ENCODE measurements at regions not wholly inside any gene's neighbourhood (a gene's known extent, or its start where the extent isn't known, plus 50 kb on each side); places are given as distances from the start of the nearest gene placed in this dataset.

DNA sequence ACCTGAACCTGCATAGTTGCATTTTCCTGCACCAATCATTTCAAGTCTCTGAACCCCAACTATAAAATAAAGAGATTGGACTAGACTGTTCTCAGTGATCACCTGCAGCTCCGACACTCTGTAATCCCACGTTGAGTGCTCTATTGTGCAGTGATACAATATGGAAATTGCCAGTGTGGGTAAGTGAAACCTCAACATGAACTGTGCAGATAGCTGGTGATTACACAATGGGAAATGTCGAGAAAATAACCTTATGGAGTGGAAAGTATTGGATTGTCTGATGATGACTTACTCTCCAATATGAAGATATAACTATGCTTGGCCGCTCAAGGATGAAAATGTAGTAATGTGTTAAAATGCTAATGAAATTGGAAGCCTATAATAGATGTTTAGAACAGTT is 293.1 kb upstream of the BRINP1 start:
- Histone ChIP-seq H3K9ac (ENCODE audit: insufficient read depth, low read length, poor library complexity, severe bottlenecking) (no peak overlapping the region), H3K4me2 (replicated peaks; ENCODE audit: extremely low read depth, low read length, poor library complexity, severe bottlenecking) (no peak overlapping the region), H3K9me3 (replicated peaks in 1 of 2; ENCODE audit: control insufficient read depth in 1 of 2, insufficient read depth in 1 of 2, low read length in 2 of 2) (no peaks in the 10 kb centered on the region), H4K20me1 (ENCODE audit: insufficient read depth, low read length) (no peaks in the 10 kb centered on the region), H2AFZ (ENCODE audit: insufficient read depth, low read depth, low read length, poor library complexity, severe bottlenecking) (no peak overlapping the region), H3K27ac (ENCODE audit: low read depth in 1 of 2, low read length in 2 of 2) (no peak overlapping the region), H3K4me3 (replicated peaks in 1 of 3; ENCODE audit: low read depth in 2 of 3, low read length in 3 of 3) (no peak overlapping the region), H3K36me3 (replicated peaks in 1 of 2; ENCODE audit: control insufficient read depth in 1 of 2, insufficient read depth in 2 of 2, low read length in 2 of 2) (no peaks in the 10 kb centered on the region), H3K27me3 (ENCODE audit: control insufficient read depth in 2 of 2, insufficient read depth in 2 of 2, low read length in 2 of 2) (no peaks in the 10 kb centered on the region), H3K4me1 (ENCODE audit: control insufficient read depth in 1 of 2, insufficient read depth in 2 of 2, low read length in 2 of 2) (no peaks in the 10 kb centered on the region), H3K79me2 (ENCODE audit: insufficient read depth, low read length) (no peaks in the 10 kb centered on the region)
- H3K4me1 Mint-ChIP-seq: no peaks in the 10 kb centered on the region
- H3K27me3 Mint-ChIP-seq (ENCODE audit: low read depth in 3 of 3): no peaks in the 10 kb centered on the region
- intact Hi-C loops (cut with micrococcal nuclease): no loop called here
- TF ChIP-seq, protein P1, sequence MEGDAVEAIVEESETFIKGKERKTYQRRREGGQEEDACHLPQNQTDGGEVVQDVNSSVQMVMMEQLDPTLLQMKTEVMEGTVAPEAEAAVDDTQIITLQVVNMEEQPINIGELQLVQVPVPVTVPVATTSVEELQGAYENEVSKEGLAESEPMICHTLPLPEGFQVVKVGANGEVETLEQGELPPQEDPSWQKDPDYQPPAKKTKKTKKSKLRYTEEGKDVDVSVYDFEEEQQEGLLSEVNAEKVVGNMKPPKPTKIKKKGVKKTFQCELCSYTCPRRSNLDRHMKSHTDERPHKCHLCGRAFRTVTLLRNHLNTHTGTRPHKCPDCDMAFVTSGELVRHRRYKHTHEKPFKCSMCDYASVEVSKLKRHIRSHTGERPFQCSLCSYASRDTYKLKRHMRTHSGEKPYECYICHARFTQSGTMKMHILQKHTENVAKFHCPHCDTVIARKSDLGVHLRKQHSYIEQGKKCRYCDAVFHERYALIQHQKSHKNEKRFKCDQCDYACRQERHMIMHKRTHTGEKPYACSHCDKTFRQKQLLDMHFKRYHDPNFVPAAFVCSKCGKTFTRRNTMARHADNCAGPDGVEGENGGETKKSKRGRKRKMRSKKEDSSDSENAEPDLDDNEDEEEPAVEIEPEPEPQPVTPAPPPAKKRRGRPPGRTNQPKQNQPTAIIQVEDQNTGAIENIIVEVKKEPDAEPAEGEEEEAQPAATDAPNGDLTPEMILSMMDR (IDR thresholded peaks at IDR 0.05): no peak
- no peaks in the 10 kb centered on the region for H3K36me3 Mint-ChIP-seq
- WGBS (ENCODE audit: insufficient coverage): 100% methylated on average over 2 of the region's 4 CpGs
- peaks cover 0 to 3% (median 0%) of the 10 kb centered on the region in 7 donors for H3K9me3 Mint-ChIP-seq
- H3K4me3 Mint-ChIP-seq: no peak overlapping the region
- no peak overlapping the region for H3K27ac Mint-ChIP-seq
- DNase-seq: no peak

DNA sequence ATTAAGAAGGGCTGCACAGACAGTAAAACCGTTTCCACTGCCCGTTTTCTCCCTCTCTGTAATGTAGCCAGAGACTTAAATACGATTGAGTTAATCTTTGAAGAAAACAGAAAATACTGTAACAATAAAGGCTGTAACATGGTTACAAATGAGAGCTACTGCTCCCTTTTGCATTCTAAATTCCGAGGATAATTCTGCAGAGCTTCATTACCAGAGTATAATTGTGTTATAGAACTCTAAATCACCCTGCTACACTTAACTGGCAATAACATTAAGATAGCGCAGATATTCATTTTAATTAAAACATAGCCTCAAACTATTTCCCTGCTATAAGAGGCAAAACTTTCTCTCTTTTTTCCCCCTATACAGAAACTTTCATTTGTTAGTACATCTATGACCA is 283.7 kb upstream of the BRINP1 start:
- Mint-ChIP-seq H3K9me3 (peaks cover 0 to 3% (median 1%) of the 10 kb centered on the region in 7 donors), H3K27ac (no peak overlapping the region), H3K27me3 (ENCODE audit: low read depth in 3 of 3) (no peaks in the 10 kb centered on the region), H3K4me1 (no peaks in the 10 kb centered on the region), H3K36me3 (no peaks in the 10 kb centered on the region), H3K4me3 (no peak overlapping the region)
- intact Hi-C loops (cut with micrococcal nuclease): no loop called here
- no peak overlapping the region for H3K9ac ChIP-seq (ENCODE audit: insufficient read depth, low read length, poor library complexity, severe bottlenecking)
- DNase-seq: no peak
- H4K20me1 ChIP-seq (ENCODE audit: insufficient read depth, low read length): no peaks in the 10 kb centered on the region
- H3K4me3 ChIP-seq (replicated peaks in 1 of 3; ENCODE audit: low read depth in 2 of 3, low read length in 3 of 3): no peak overlapping the region
- no peaks in the 10 kb centered on the region for H3K9me3 ChIP-seq (replicated peaks in 1 of 2; ENCODE audit: control insufficient read depth in 1 of 2, insufficient read depth in 1 of 2, low read length in 2 of 2)
- no peak overlapping the region for H3K4me2 ChIP-seq (replicated peaks; ENCODE audit: extremely low read depth, low read length, poor library complexity, severe bottlenecking)
- H2AFZ ChIP-seq (ENCODE audit: insufficient read depth, low read depth, low read length, poor library complexity, severe bottlenecking): no peak overlapping the region
- no peaks in the 10 kb centered on the region for H3K79me2 ChIP-seq (ENCODE audit: insufficient read depth, low read length)
- no peaks in the 10 kb centered on the region for H3K27me3 ChIP-seq (ENCODE audit: control insufficient read depth in 2 of 2, insufficient read depth in 2 of 2, low read length in 2 of 2)
- H3K27ac ChIP-seq (ENCODE audit: low read depth in 1 of 2, low read length in 2 of 2): no peak overlapping the region
- no peaks in the 10 kb centered on the region for H3K36me3 ChIP-seq (replicated peaks in 1 of 2; ENCODE audit: control insufficient read depth in 1 of 2, insufficient read depth in 2 of 2, low read length in 2 of 2)
- H3K4me1 ChIP-seq (ENCODE audit: control insufficient read depth in 1 of 2, insufficient read depth in 2 of 2, low read length in 2 of 2): no peaks in the 10 kb centered on the region
- WGBS (ENCODE audit: insufficient coverage): no CpG with 5 or more reads among the region's 5 CpGs
- TF ChIP-seq, protein P1 (IDR thresholded peaks at IDR 0.05): no peak

All from CD14-positive monocyte (primary cell).